ENCODE measurements at regions not wholly inside any gene's neighbourhood (a gene's known extent, or its start where the extent isn't known, plus 50 kb on each side); places are given as distances from the start of the nearest gene placed in this dataset.

DNA sequence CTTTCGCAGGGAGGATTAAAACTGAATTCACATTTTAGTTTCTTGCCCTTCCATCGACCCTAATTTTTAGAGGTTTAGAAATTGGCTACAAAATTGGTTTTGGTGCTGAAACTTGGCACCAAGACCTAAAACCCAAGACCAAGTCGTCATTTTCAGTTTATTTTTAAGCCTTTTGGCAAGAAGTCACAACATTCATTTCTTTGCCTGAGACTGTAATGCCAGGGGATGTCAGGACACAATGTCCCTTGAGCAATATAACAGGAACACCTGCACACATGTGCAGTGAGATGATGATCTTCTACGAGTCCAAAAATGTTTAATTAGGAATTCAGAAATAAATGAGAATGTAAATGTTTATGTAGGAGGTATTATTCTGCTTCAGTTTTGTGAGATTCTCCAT lies 335.4 kb upstream of the ANKRD30A start:
- Histone ChIP-seq H4K20me1 (ENCODE audit: insufficient read depth, low read length) (no peaks in the 10 kb centered on the region), H3K79me2 (ENCODE audit: insufficient read depth, low read length) (no peaks in the 10 kb centered on the region), H3K9ac (ENCODE audit: insufficient read depth, low read length, poor library complexity, severe bottlenecking) (no peak overlapping the region), H3K36me3 (replicated peaks in 1 of 2; ENCODE audit: control insufficient read depth in 1 of 2, insufficient read depth in 2 of 2, low read length in 2 of 2) (no peaks in the 10 kb centered on the region), H3K4me3 (replicated peaks in 1 of 3; ENCODE audit: low read depth in 2 of 3, low read length in 3 of 3) (no peak overlapping the region), H3K4me2 (replicated peaks; ENCODE audit: extremely low read depth, low read length, poor library complexity, severe bottlenecking) (no peak overlapping the region), H3K27ac (ENCODE audit: low read depth in 1 of 2, low read length in 2 of 2) (no peak overlapping the region), H2AFZ (ENCODE audit: insufficient read depth, low read depth, low read length, poor library complexity, severe bottlenecking) (no peak overlapping the region), H3K4me1 (ENCODE audit: control insufficient read depth in 1 of 2, insufficient read depth in 2 of 2, low read length in 2 of 2) (no peaks in the 10 kb centered on the region), H3K27me3 (ENCODE audit: control insufficient read depth in 2 of 2, insufficient read depth in 2 of 2, low read length in 2 of 2) (no peaks in the 10 kb centered on the region), H3K9me3 (replicated peaks in 1 of 2; ENCODE audit: control insufficient read depth in 1 of 2, insufficient read depth in 1 of 2, low read length in 2 of 2) (no peaks in the 10 kb centered on the region)
- Mint-ChIP-seq H3K4me1 (no peaks in the 10 kb centered on the region), H3K9me3 (no peaks in the 10 kb centered on the region), H3K27me3 (ENCODE audit: low read depth in 3 of 3) (peaks cover 2 to 8% (median 2%) of the 10 kb centered on the region in 3 donors), H3K27ac (no peak overlapping the region), H3K4me3 (no peak overlapping the region), H3K36me3 (no peaks in the 10 kb centered on the region)
- TF ChIP-seq CTCF (IDR thresholded peaks at IDR 0.05): no peak
- intact Hi-C loops (cut with micrococcal nuclease): no loop called here
- no CpG with 5 or more reads among the region's 4 CpGs for WGBS (ENCODE audit: insufficient coverage)
- DNase-seq: no peak

- no peak overlapping the region for H2AFZ ChIP-seq (ENCODE audit: insufficient read depth, low read depth, low read length, poor library complexity, severe bottlenecking)
- intact Hi-C loops (cut with micrococcal nuclease): no loop called here
- no CpG with 5 or more reads among the region's 2 CpGs for WGBS (ENCODE audit: insufficient coverage)
- Mint-ChIP-seq H3K4me3 (no peak overlapping the region), H3K9me3 (peaks cover 0 to 2% (median 0%) of the 10 kb centered on the region in 7 donors), H3K27ac (no peak overlapping the region), H3K36me3 (no peaks in the 10 kb centered on the region), H3K27me3 (ENCODE audit: low read depth in 3 of 3) (peaks cover 2 to 4% (median 2%) of the 10 kb centered on the region in 3 donors), H3K4me1 (no peaks in the 10 kb centered on the region)
- no peaks in the 10 kb centered on the region for H4K20me1 ChIP-seq (ENCODE audit: insufficient read depth, low read length)
- no peaks in the 10 kb centered on the region for H3K79me2 ChIP-seq (ENCODE audit: insufficient read depth, low read length)
- no peaks in the 10 kb centered on the region for H3K27me3 ChIP-seq (ENCODE audit: control insufficient read depth in 2 of 2, insufficient read depth in 2 of 2, low read length in 2 of 2)
- TF ChIP-seq CTCF (IDR thresholded peaks at IDR 0.05): no peak
- no peaks in the 10 kb centered on the region for H3K9me3 ChIP-seq (replicated peaks in 1 of 2; ENCODE audit: control insufficient read depth in 1 of 2, insufficient read depth in 1 of 2, low read length in 2 of 2)
- H3K4me3 ChIP-seq (replicated peaks in 1 of 3; ENCODE audit: low read depth in 2 of 3, low read length in 3 of 3): no peak overlapping the region
- no peaks in the 10 kb centered on the region for H3K4me1 ChIP-seq (ENCODE audit: control insufficient read depth in 1 of 2, insufficient read depth in 2 of 2, low read length in 2 of 2)
- no peak overlapping the region for H3K9ac ChIP-seq (ENCODE audit: insufficient read depth, low read length, poor library complexity, severe bottlenecking)
- no peak overlapping the region for H3K27ac ChIP-seq (ENCODE audit: low read depth in 1 of 2, low read length in 2 of 2)
- no peak overlapping the region for H3K4me2 ChIP-seq (replicated peaks; ENCODE audit: extremely low read depth, low read length, poor library complexity, severe bottlenecking)
- DNase-seq: no peak
- H3K36me3 ChIP-seq (replicated peaks in 1 of 2; ENCODE audit: control insufficient read depth in 1 of 2, insufficient read depth in 2 of 2, low read length in 2 of 2): no peaks in the 10 kb centered on the region
These were observed 337.2 kb upstream of the ANKRD30A start for GRCh38 chr10:36788152-36788551.
